Endothelial cell of umbilical vein (primary cell): ENCODE measurements at regions not wholly inside any gene's neighbourhood (a gene's known extent, or its start where the extent isn't known, plus 50 kb on each side); places are given as distances from the start of the nearest gene placed in this dataset.

Experiments used
- BruUV-seq: library from RNA; stranded (reverse); fragments of 400-500 nt; replicated peaks from 2 replicates; lab custom pipeline; 2021; lab: Mats Ljungman, UMichigan
- CTCF ChIA-PET: fragments of 300-600, 350-600 bp; sonication (Branson Sonifier 250); formaldehyde crosslinking; loops from one replicate; lab custom pipeline; 2021; ENCODE audit warnings: antibody characterized with exemption, inconsistent platforms; lab: Charles Lee
- POLR2A ChIA-PET: fragments of 300-600, 350-600 bp; sonication (Branson Sonifier 250); formaldehyde crosslinking; loops from one replicate; lab custom pipeline; 2021; ENCODE audit warnings: antibody characterized with exemption, inconsistent platforms; lab: Charles Lee
- DNase-seq: peaks from one replicate; pipeline ENCODE4 v3.0.0-alpha.2; 2011; ENCODE audit warnings: low read depth, low spot score
- FAIRE-seq: peaks from 2 replicates; lab custom pipeline; 2011; peaks lifted over from hg19 to GRCh38; lab: Jason Lieb, UNC
- H2AFZ ChIP-seq: 2 replicates; pipeline ENCODE4 v1.6.0; 2012; ENCODE audit warnings: low read depth, low read length, control low read depth, inconsistent platforms
- H3K27ac ChIP-seq: 2 replicates; pipeline ENCODE4 v1.5.1; 2011; ENCODE audit warnings: low read depth, mild to moderate bottlenecking, control low read depth, low read length, moderate library complexity; ENCODE audit not compliant: insufficient read depth
- H3K27me3 ChIP-seq, 2 experiments: 2 replicates each; pipeline versions ENCODE4 v1.6.0 to v1.6.1; 2011; ENCODE audit warnings: low read length in 2 of 2, mixed read lengths in 1 of 2; ENCODE audit not compliant: control insufficient read depth in 2 of 2, insufficient read depth in 2 of 2
- H3K36me3 ChIP-seq, 2 experiments: 2 replicates in 1 of 2; 3 replicates in 1 of 2; pipeline ENCODE4 v1.5.1; 2011; ENCODE audit warnings: low read length in 2 of 2, mild to moderate bottlenecking in 1 of 2, moderate library complexity in 1 of 2; ENCODE audit not compliant: control insufficient read depth in 2 of 2, insufficient read depth in 2 of 2; ENCODE audit errors: extremely low read depth in 1 of 2
- H3K4me1 ChIP-seq: 3 replicates; pipeline ENCODE4 v1.5.1; 2011; ENCODE audit warnings: mild to moderate bottlenecking, low read length; ENCODE audit not compliant: control insufficient read depth, insufficient read depth; ENCODE audit errors: extremely low read depth
- H3K4me2 ChIP-seq: 2 replicates; pipeline ENCODE4 v1.6.1; 2011; ENCODE audit warnings: low read length, control low read depth, mixed read lengths; ENCODE audit not compliant: insufficient read depth
- H3K4me3 ChIP-seq, 3 experiments: fragments of 200-600 bp in 1 of 3; sonication (generic), shearing (Covaris generic) in 1 of 3; replicated peaks in 1 of 3; 2 replicates each; pipeline ENCODE4 v1.5.1; 2011 to 2016; ENCODE audit warnings: control low read depth in 3 of 3, low read length in 3 of 3, mild to moderate bottlenecking in 2 of 3, inconsistent platforms in 1 of 3, low read depth in 1 of 3, moderate library complexity in 1 of 3; ENCODE audit not compliant: insufficient read depth in 1 of 3
- H3K79me2 ChIP-seq: 2 replicates; pipeline ENCODE4 v1.6.0; 2012; ENCODE audit warnings: low read length, inconsistent platforms; ENCODE audit not compliant: control insufficient read depth, insufficient read depth
- H3K9ac ChIP-seq: replicated peaks from 2 replicates; pipeline ENCODE3; 2011; ENCODE audit warnings: low read length, control low read depth; ENCODE audit not compliant: insufficient read depth; ENCODE audit errors: extremely low read depth
- H3K9me1 ChIP-seq: replicated peaks from 3 replicates; pipeline ENCODE4 v1.6.0; 2011; ENCODE audit warnings: mild to moderate bottlenecking, low read length; ENCODE audit not compliant: control insufficient read depth, insufficient read depth; ENCODE audit errors: extremely low read depth
- H3K9me3 ChIP-seq: replicated peaks from 2 replicates; pipeline ENCODE4 v1.5.1; 2012; ENCODE audit warnings: low read length, inconsistent platforms; ENCODE audit not compliant: control insufficient read depth, insufficient read depth
- H4K20me1 ChIP-seq: replicated peaks from 2 replicates; pipeline ENCODE3; 2011; ENCODE audit warnings: mild to moderate bottlenecking, low read length; ENCODE audit not compliant: control insufficient read depth, insufficient read depth; ENCODE audit errors: extremely low read depth
- EZH2 ChIP-seq: IDR thresholded peaks from 2 replicates; pipeline ENCODE4 v1.6.1; 2012; ENCODE audit warnings: borderline replicate concordance, low read depth, mild to moderate bottlenecking, moderate library complexity, low read length, inconsistent platforms; ENCODE audit not compliant: severe bottlenecking
- FOS ChIP-seq: IDR thresholded peaks from 2 replicates; pipeline ENCODE4 v1.6.1; 2011; ENCODE audit warnings: mild to moderate bottlenecking, low read length, moderate library complexity, borderline replicate concordance; ENCODE audit not compliant: insufficient read depth
- GATA2 ChIP-seq: IDR thresholded peaks from 2 replicates; pipeline ENCODE4 v1.7.0; 2011; ENCODE audit warnings: low read depth, mild to moderate bottlenecking, moderate library complexity, mixed read lengths, low read length; ENCODE audit not compliant: insufficient read length, insufficient read depth
- JUN ChIP-seq: IDR thresholded peaks from 2 replicates; pipeline ENCODE4 v1.6.1; 2011; ENCODE audit warnings: borderline replicate concordance, low read depth; ENCODE audit not compliant: insufficient read length, insufficient read depth
- MYC ChIP-seq: IDR thresholded peaks from one replicate; pipeline ENCODE4 v1.6.1; 2011; ENCODE audit warnings: mild to moderate bottlenecking, low read depth, low read length
- POLR2A ChIP-seq: IDR thresholded peaks from 2 replicates; pipeline ENCODE4 v1.6.1; 2012; ENCODE audit warnings: low read depth, mild to moderate bottlenecking, control low read depth, low read length
- POLR2AphosphoS5 ChIP-seq: IDR thresholded peaks from 2 replicates; pipeline ENCODE4 v1.6.1; 2012; ENCODE audit warnings: low read depth, mild to moderate bottlenecking, control low read depth, low read length, moderate library complexity; ENCODE audit not compliant: insufficient read depth
- dilution Hi-C: fragments of 300-500 bp; cut with MboI; formaldehyde crosslinking; loops from one replicate; pipeline ENCODE4 v1.15.0; 2019; ENCODE audit warnings: low sequenced_read_pairs; ENCODE audit not compliant: extremely low pct_ligation_motif_present
- intact Hi-C: fragments of 100-400 bp; cut with micrococcal nuclease; formaldehyde crosslinking; loops from one replicate; pipeline ENCODE4 v1.10.0; 2022
- TF ChIP-seq, protein P1 (sequence below): IDR thresholded peaks from 2 replicates; pipeline ENCODE4 v1.6.1; 2011; ENCODE audit not compliant: insufficient read depth, insufficient read length
- TF ChIP-seq, protein P2 (sequence below), 2 donors: IDR thresholded peaks; 1 replicate in 1 of 2; 2 replicates in 1 of 2; pipeline ENCODE4 v1.5.1; 2011; ENCODE audit warnings: low read length in 2 of 2, mild to moderate bottlenecking in 2 of 2, moderate library complexity in 2 of 2, control low read depth in 1 of 2, inconsistent platforms in 1 of 2, low read depth in 1 of 2; ENCODE audit not compliant: insufficient read depth in 1 of 2; ENCODE audit errors: extremely low read depth in 1 of 2

DNA sequence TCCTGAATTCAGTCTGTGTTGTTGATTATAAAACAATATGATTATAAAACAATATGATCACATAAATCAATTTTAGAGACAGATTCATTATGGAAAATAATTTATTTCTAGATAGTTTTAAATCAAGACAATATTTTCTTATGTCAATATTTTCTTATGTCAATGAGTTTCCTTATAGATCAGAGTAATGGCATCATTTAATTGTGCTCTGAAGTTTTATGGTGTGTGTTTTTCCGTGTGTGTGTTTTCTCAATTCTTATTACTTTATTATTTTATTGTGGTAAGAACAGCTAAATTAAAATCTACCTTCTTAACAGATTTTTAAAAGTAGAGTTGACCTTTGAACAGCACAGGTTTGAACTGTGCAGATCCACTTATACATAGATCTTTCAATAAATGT is 105.3 kb upstream of the SLCO1B1 start:
- intact Hi-C loops, result no loop called here
- ChIA-PET CTCF (no interaction called here), POLR2A (no interaction called here)
- TF ChIP-seq POLR2AphosphoS5 (no peak), POLR2A (no peak), JUN (no peak), GATA2 (no peak), FOS (no peak), EZH2 (no peak), MYC (no peak)
- TF ChIP-seq, protein P1, sequence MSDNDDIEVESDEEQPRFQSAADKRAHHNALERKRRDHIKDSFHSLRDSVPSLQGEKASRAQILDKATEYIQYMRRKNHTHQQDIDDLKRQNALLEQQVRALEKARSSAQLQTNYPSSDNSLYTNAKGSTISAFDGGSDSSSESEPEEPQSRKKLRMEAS, result no peak
- TF ChIP-seq, protein P2, sequence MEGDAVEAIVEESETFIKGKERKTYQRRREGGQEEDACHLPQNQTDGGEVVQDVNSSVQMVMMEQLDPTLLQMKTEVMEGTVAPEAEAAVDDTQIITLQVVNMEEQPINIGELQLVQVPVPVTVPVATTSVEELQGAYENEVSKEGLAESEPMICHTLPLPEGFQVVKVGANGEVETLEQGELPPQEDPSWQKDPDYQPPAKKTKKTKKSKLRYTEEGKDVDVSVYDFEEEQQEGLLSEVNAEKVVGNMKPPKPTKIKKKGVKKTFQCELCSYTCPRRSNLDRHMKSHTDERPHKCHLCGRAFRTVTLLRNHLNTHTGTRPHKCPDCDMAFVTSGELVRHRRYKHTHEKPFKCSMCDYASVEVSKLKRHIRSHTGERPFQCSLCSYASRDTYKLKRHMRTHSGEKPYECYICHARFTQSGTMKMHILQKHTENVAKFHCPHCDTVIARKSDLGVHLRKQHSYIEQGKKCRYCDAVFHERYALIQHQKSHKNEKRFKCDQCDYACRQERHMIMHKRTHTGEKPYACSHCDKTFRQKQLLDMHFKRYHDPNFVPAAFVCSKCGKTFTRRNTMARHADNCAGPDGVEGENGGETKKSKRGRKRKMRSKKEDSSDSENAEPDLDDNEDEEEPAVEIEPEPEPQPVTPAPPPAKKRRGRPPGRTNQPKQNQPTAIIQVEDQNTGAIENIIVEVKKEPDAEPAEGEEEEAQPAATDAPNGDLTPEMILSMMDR (IDR thresholded peaks at IDR 0.05; ENCODE audit: extremely low read depth in 1 of 2, insufficient read depth in 1 of 2, low read depth in 1 of 2, low read length in 2 of 2), result no peak
- FAIRE-seq (no peak), DNase-seq (no peak)
- no peak overlapping the region for H3K9ac ChIP-seq
- H3K9me1 ChIP-seq, result no peaks in the 10 kb centered on the region
- no peaks in the 10 kb centered on the region for H4K20me1 ChIP-seq
- H3K4me3 ChIP-seq, result no peak overlapping the region
- H3K27me3 ChIP-seq, result no peaks in the 10 kb centered on the region
- BruUV-seq, result no TSS peak
- H3K36me3 ChIP-seq, result no peaks in the 10 kb centered on the region
- H2AFZ ChIP-seq, result no peak overlapping the region
- no peaks in the 10 kb centered on the region for H3K79me2 ChIP-seq
- dilution Hi-C loops, result no loop called here
- no peak overlapping the region for H3K4me2 ChIP-seq
- H3K4me1 ChIP-seq, result no peaks in the 10 kb centered on the region
- no peak overlapping the region for H3K27ac ChIP-seq
- H3K9me3 ChIP-seq, result no peaks in the 10 kb centered on the region
